Lower leg skin (tissue), 3 donors: ENCODE measurements at regions not wholly inside any gene's neighbourhood (a gene's known extent, or its start where the extent isn't known, plus 50 kb on each side); places are given as distances from the start of the nearest gene placed in this dataset.

Experiments used
- CTCF ChIP-seq, 3 donors: fragments of 450-650 bp; IDR thresholded peaks; one replicate each; pipeline ENCODE4 v1.5.1; 2016; ENCODE audit warnings: antibody characterized with exemption in 3 of 3, mild to moderate bottlenecking in 3 of 3, moderate library complexity in 2 of 3
- POLR2A ChIP-seq, 2 donors: fragments of 450-650 bp; IDR thresholded peaks; one replicate each; pipeline ENCODE4 v1.6.1; 2016 to 2017; ENCODE audit warnings: antibody characterized with exemption in 2 of 2, mild to moderate bottlenecking in 1 of 2, moderate library complexity in 1 of 2

- no peak for TF ChIP-seq CTCF (IDR thresholded peaks at IDR 0.05)
- no peak for TF ChIP-seq POLR2A (IDR thresholded peaks at IDR 0.05)
Observed at GRCh38 chr16:51298800-51299199, 147.7 kb upstream of the SALL1 start.
